ENCODE measurements at regions not wholly inside any gene's neighbourhood (a gene's known extent, or its start where the extent isn't known, plus 50 kb on each side); places are given as distances from the start of the nearest gene placed in this dataset.

- TF ChIP-seq CBX5 (IDR thresholded peaks at IDR 0.05; ENCODE audit: borderline replicate concordance, low read depth) (no peak), ATF4 (CRISPR knock-in tag; IDR thresholded peaks at IDR 0.05) (no peak), NR3C1 (CRISPR knock-in tag; IDR thresholded peaks at IDR 0.05) (no peak), ZNF121 (CRISPR knock-in tag; conservative IDR thresholded peaks at IDR 0.05) (no peak)
Measured at GRCh38 chr12:114123108-114123507, 157.0 kb upstream of the RBM19 start (continued).

DNA sequence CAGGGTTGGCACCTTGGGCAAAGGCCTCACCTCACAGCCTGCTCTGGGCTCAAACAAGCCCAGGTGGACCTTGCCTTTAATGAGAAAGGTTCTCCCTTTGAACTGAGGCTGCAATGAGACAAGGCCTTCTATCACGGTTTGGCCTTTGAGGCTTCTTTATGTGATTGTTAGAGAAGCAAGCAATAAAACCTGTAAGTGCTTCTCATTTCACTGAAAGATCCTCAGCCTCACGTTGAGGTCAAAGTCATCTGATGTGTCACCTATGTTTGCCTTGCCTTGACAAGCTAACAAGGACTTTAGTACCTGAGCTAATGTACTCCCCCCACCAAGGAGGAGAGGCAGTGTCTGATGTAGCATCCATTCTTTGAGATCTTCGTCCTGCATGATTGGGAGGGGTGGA, 155.9 kb upstream of the RBM19 start:
- intact Hi-C loops (cut with micrococcal nuclease) (no loop called here), in situ Hi-C loops (cut with MboI) (no loop called here)
- 0% methylated on average over 3 of the region's 3 CpGs for WGBS (ENCODE audit: insufficient coverage, low coverage, missing lambda C conversion rate)
- no peaks in the 10 kb centered on the region for H4K20me1 ChIP-seq (replicated peaks; ENCODE audit: control insufficient read depth, insufficient read depth, low read length)
- ATAC-seq (no peak), DNase-seq (ENCODE audit: extremely low read depth in 1 of 4, low spot score in 3 of 4) (no peak), FAIRE-seq (no peak)
- CTCF ChIA-PET (ENCODE audit: low intra/inter-chr PET ratio): no interaction called here
- BruUV-seq (replicated peaks): no TSS peak
- no peaks in the 10 kb centered on the region for H3K4me1 ChIP-seq (replicated peaks in 1 of 2; ENCODE audit: control insufficient read depth in 2 of 2, insufficient read depth in 2 of 2, low read length in 2 of 2)
- H3K4me2 ChIP-seq (ENCODE audit: insufficient read depth, low read length): no peak overlapping the region
- H3K9ac ChIP-seq (ENCODE audit: insufficient read depth in 1 of 2, low read depth in 2 of 2, low read length in 2 of 2): no peak overlapping the region
- H3K9me3 ChIP-seq (replicated peaks; ENCODE audit: control insufficient read depth, insufficient read depth, low read depth, low read length): no peaks in the 10 kb centered on the region
- H3K9me1 ChIP-seq (ENCODE audit: control insufficient read depth, insufficient read depth, low read length): no peaks in the 10 kb centered on the region
- POLR2A ChIA-PET: interaction anchor here (1.0 kb wide), 1 partner anchor 10 kb away, joined by 3 read pairs; no protein-coding TSS in a partner anchor
- TF ChIP-seq MBD1 (CRISPR knock-in tag; IDR thresholded peaks at IDR 0.05): no peak
- no peak for TF ChIP-seq PTBP1 (IDR thresholded peaks at IDR 0.05; ENCODE audit: low read depth, low read length)
- TF ChIP-seq NRF1 (conservative IDR thresholded peaks at IDR 0.05 in 1 of 2, IDR thresholded peaks at IDR 0.05 in 1 of 2): no peak
- TF ChIP-seq SMAD3 (CRISPR knock-in tag; conservative IDR thresholded peaks at IDR 0.05): no peak
- H3K36me3 ChIP-seq (ENCODE audit: control insufficient read depth, insufficient read depth, low read length): no peaks in the 10 kb centered on the region
- peaks cover 0 to 4% of the 10 kb centered on the region in 2 experiments; a peak in 2 of 5 replicates for H3K27me3 ChIP-seq (ENCODE audit: control insufficient read depth in 2 of 2, insufficient read depth in 2 of 2, low read length in 2 of 2)
- H3K27ac ChIP-seq (ENCODE audit: extremely low read depth, low read depth, low read length): no peak overlapping the region
- no peaks in the 10 kb centered on the region for H3K79me2 ChIP-seq (ENCODE audit: control insufficient read depth, insufficient read depth, low read length)
- no peak overlapping the region for H3K4me3 ChIP-seq
- no peak overlapping the region for H2AFZ ChIP-seq (ENCODE audit: low read depth, low read length)
